ENCODE measurements at regions not wholly inside any gene's neighbourhood (a gene's known extent, or its start where the extent isn't known, plus 50 kb on each side); places are given as distances from the start of the nearest gene placed in this dataset.

DNA sequence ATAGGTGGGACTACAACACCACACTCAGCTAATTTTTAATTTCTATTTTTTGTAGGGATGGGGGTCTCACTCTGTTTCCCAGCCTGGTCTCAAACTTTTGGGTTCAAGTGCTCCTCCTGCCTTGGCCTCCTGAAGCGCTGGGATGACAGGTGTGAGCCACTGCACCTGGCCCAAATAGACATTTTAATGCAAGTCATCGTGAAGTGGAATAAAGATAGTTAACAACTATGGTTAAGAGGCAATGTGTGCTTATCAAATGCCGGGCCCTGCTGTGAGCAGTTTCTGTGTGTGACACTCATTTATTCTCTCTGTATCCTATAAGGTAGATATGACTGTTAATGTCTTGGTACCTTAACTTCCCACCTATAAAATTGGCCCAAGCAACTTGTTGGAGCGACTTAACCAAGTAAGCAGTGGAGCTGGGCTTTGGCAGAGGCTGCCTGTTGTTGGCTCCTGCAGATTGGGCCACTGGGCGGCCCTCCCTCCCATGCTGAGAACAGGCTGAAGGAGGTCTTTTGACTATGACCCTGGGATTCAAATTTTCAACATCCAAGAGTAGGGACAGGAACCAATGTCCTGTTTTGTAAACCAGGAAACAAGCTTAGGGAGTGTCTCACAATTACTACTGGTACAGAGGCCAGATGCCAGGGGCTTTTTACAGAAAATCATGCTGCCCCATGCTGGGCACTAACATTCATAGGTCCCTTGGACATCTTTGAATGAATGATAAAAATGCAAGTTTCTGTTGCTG lies 450.7 kb downstream of the TSHZ3 start:
- no peak for DNase-seq (ENCODE audit: low read depth)

- DNase-seq (ENCODE audit: low read depth), result no peak
These were observed 451.7 kb downstream of the TSHZ3 start for GRCh38 chr19:30897553-30897952.

DNA sequence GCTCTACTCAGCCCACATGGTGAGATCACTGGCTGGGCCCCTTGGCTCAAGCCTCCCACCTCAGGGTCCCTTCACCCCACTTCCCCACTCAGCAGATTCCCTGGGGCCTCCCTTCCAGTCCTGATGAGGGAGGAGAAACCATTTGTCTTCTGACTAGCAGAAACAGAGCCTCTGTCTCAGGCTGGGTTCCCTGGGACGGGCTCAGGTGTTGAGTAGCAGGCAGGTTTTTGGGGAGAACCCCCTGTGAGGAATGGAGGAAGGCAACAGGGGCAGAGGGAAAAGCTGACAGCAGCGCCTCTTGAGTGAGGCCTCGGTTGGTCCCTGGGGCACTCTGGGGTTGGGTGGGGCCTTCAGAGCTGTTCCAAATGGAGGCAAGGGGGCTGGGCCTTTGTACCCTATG lies 452.2 kb downstream of the TSHZ3 start:
- no peak for DNase-seq (ENCODE audit: low read depth)

- no peak for DNase-seq (ENCODE audit: low read depth)
These were observed 452.7 kb downstream of the TSHZ3 start for GRCh38 chr19:30896554-30896953.

DNA sequence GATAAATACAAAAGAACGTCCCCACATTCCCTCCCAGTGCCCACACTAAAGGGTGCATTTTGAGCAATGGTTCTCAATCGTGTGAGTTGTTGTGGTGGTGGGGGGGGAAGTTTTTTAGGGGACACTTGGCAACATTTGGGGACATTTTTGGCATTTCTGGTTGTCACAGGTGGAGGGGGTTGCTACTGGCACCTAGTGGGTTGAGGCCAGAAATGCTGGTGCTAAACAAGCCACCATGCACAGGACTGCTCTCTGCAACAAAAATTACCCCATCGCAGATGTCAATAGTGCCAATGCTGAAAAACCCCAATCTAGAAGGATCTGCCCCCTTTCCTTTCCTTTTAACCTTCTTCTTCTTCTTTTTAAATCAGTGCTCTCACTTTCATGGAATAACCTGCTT lies 453.3 kb downstream of the TSHZ3 start:
- DNase-seq (ENCODE audit: low read depth), result no peak

DNA sequence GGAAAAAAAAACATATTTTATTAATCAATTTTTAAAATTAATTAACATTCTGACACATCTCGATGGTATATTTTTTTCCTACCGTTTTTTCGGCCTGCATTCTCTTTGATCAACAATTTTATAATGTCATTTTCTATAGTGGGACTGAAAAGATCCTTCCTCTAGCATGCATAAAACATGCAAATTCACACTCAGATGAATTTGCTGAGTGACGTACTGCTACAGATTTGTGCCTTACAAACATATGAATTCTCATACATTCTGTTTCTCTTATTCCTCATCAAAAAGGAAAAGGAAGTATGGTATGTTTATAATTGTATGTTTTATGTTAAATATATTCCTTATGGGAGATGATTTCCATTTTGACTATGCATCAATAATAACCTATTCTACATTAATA lies 458.2 kb downstream of the TSHZ3 start:
- DNase-seq (ENCODE audit: low read depth), result no peak

DNA sequence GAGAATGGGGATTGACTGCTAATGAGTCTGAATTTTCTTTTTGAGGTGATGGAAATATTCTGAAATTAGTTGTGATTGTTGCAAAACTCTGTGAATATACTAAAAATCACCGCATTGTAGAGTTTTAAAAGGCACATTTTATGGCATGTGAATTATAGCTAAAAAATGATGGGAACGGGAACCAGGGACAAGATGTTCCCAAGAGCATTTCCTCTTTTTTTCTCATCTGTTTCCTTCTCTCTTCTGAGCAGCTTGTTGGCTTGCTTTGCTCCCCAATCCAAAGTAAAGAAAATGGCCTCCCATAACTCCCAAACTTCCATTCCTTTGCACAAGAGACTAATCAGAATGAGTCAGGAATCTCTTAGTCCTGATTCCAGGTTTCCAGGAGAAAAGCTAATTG lies 459.2 kb downstream of the TSHZ3 start:
- no peak for DNase-seq (ENCODE audit: low read depth)

DNA sequence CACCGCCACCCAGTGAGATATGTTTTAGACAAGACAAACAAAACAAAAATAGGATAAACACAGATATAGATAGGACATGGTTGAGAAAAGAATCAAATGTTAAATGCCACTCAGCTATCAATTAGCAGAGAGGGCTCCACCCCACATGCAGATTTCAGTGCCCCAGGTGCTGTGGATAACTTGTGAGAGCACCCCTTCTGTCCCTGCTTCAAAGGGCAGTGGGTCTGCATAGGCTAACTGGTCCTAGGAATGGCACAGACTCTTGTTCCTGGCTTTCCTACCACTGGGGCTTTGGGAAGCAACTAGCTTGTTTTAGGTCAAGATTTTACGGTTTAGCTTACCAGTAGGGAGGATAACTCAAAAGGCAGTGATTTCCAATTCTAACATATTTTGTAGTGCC lies 460.3 kb downstream of the TSHZ3 start:
- no peak for DNase-seq (ENCODE audit: low read depth)

GRCh38 chr19:30887042-30887441 lies 462.2 kb downstream of the TSHZ3 start:
- no peak for DNase-seq (ENCODE audit: low read depth)

DNA sequence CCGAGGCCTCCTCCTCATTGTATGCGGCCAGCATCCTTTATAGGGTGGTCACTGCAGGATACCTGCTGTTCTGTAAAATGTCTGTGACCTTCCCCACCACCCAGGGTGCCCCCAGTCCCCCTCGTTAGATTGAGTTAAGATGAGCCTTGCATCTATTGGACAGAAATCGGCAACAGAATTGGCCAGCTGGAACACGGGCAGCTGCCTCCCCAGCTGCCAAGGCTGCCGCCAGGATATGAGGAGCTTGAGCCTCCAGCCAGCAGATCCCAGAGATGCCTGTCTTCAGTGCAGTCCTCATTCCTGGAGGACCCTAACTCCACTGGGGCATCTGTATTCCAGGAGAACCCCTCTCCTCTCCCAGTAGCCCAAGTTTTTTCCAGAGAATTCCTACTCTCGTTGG lies 463.0 kb downstream of the TSHZ3 start:
- no peak for DNase-seq (ENCODE audit: low read depth)

GRCh38 chr19:30884146-30884812 lies 465.0 kb downstream of the TSHZ3 start:
- no peak for DNase-seq (ENCODE audit: low read depth)

GRCh38 chr19:30883071-30883470 lies 466.2 kb downstream of the TSHZ3 start:
- no peak for DNase-seq (ENCODE audit: low read depth)

DNA sequence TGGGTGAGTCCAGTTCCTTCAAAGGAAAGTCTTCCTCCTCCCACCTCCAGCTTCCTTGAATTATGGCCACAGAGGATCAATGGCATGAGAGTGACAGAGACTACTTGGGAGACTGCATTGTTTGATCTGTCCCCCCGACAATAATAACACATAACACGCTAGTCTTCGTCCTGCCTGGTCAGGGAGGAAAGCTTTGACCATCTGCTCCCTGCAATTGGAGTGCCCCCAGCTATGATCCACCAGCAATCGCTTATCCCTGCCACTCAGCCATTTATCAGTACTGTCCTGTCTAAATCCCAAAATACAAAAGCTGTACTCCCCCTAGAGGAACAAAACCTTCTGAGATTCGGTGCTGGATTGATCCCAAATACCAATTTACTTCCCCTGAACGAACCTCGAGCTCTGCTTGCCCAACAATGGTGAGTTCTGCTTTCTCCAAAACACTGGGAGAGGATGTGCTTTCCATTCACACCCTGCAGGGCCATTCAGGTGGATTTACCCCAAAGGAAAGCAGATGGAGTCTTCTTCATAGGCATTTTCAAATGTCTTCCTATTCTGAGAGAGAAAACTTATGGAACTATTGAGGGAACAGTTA lies 466.7 kb downstream of the TSHZ3 start:
- DNase-seq (ENCODE audit: low read depth), result no peak

DNA sequence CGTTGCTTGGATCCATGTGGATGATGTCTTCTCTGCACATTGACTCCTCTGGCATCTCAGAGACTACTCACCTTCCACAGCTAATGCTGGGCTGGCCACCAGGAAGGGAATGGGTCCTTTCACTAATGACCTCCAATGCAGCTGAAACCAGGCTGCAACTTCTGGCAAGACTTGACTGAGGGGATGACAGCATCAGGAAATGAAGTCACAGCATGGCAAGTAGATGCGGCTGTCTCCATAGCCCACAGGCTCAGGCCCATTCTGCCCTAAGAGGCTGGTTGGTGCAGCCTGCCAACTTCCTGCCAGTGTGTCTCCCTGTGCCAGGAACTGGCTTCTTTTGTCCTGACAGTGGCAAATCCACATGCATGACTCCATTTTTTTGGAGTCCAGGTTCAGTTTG lies 467.3 kb downstream of the TSHZ3 start:
- DNase-seq (ENCODE audit: low read depth), result no peak

DNA sequence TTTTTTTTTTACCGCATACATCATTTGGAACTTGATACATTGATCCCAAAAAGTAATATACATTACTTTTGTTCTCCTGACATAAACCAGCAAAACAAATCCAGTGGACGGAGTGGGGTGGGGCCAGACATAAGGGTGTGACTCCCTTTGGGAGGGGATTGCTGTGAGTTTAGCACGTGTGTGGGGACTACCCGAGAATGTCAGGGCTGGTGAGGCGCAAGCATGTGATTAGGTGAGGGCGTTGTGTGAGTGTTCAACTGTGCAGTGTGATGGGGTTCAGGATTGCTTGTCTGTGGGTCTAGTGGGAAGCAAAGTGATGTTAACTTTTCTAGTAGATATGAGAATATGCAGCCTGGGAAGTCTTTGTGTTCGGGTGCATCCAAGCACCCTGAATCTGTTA lies 468.0 kb downstream of the TSHZ3 start:
- no peak for DNase-seq (ENCODE audit: low read depth)

DNA sequence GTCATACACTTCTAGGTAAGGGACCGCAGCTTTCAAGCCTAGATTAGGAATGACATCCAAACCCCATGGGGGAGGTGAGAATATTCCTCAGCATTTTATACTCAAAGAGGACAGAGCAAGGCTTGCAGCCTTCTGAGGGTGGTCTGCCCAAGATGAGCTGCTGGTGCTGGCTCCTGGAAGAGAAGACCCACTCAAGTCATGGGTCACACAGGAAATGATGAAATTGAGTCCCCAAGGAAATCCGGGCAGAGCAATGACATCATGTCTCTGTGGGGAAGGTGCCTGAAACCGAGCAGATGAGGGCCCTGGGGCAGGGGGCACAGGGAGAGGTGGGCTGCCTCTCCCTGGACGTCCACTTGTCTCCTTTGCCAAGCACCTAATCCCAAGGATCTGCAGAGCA lies 468.7 kb downstream of the TSHZ3 start:
- no peak for DNase-seq (ENCODE audit: low read depth)

DNA sequence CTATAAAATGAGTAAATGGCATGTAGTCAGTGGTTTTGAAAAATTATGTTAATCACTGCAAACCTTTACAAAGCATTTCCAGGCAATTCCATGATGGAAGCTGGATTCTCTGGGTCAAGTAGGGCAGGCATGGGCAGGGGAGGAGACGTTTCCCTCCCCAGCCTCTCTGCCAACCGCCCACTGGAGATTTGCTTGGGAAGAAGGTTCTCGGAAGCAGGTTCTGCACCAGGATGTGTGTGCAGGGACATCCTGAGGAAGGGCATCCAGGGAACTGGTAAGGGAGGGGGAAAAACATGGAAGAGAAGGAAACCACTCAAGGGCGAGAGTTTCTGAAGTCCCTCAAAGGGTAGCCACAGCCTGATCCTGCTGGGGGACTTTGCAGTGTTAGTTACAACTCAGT lies 469.1 kb downstream of the TSHZ3 start:
- no peak for DNase-seq (ENCODE audit: low read depth)

DNA sequence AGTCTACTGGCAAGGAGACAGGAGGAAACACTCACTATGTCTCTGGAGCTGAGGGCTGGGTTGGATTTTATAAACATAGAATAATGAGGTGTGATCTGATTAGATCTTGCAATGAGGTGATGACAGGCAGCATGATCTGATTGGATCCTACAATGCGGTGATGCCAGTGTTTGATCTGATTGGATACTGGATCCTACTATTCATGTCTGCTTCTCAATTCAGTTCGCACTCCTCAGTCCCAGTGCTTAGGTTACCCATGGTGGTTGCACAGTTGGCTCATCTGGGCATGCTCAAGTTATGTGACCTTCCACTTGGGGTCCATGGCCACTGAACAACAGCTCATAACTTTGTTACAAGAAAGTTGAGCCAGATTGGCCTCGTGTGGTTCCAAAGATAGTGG lies 469.5 kb downstream of the TSHZ3 start:
- DNase-seq (ENCODE audit: low read depth), result no peak

- no peak for DNase-seq (ENCODE audit: low read depth)
These were observed 470.0 kb downstream of the TSHZ3 start for GRCh38 chr19:30879225-30879624.

DNA sequence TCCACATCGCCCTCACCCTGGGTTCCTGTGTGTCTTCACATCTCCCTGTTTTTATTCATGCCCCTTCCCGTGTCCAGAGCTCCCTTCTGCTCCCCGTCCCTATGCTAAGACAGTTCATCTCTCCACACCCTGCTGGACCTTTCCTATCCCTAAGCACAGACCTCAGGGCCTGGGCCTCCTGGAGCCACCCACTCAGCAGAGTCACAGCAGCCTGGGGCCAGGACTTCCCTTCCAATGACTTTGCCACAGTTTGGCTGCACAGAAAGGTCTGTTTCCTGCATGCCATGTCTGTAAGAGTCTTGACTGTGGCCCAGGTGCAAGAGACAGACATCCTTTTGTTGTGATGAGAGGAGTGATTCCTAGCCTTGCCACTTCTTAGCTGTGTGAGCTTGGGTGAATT lies 470.7 kb downstream of the TSHZ3 start:
- no peak for DNase-seq (ENCODE audit: low read depth)

GRCh38 chr19:30877661-30878113 lies 471.5 kb downstream of the TSHZ3 start:
- DNase-seq (ENCODE audit: low read depth), result no peak

GRCh38 chr19:30873691-30874090 lies 475.5 kb downstream of the TSHZ3 start:
- DNase-seq (ENCODE audit: low read depth), result no peak

GRCh38 chr19:30873003-30873402 lies 476.2 kb downstream of the TSHZ3 start:
- DNase-seq (ENCODE audit: low read depth), result no peak

DNA sequence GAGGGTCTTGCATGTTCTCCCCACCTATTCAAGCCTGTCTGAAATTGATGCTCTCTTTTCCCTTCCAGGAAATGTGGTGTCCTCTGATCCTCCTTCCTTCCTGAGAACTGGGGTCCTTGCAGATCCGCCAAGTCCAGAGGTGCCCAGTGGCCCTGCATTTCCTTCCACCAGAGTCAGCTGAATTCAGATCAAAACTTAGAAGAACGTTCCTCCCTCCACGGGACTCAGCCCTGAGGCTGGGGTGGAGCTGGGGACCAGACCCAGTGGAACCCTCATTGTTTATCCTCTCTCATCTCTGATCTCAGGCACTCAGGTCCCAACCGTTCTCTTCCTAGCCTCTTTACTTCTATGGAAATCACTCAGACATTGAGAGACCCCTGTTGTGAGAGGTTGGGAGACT lies 477.3 kb downstream of the TSHZ3 start:
- DNase-seq (ENCODE audit: low read depth), result no peak

Measured in GM04504 (cell line).